ENCODE measurements at regions not wholly inside any gene's neighbourhood (a gene's known extent, or its start where the extent isn't known, plus 50 kb on each side); places are given as distances from the start of the nearest gene placed in this dataset.

DNA sequence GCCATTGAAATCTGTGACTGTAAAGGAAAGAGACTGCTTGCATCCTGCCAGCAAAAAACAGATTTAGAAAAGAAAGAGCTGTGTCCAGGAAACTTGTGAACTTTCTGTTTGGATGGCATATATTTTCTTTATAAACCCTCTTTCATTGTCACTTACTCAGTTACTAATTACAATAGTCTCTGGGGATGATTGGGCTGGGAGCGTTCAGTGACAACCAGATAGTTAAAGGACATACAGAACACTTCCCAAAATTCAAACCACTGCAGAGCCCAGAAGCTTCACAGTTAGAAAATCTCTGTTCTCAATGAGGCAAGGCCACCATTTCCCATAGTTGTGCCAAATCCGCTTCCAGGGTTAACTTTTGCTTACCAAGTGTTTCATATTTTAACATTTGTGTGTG, 98.6 kb upstream of the TAB2 start:
- no peak for DNase-seq

DNA sequence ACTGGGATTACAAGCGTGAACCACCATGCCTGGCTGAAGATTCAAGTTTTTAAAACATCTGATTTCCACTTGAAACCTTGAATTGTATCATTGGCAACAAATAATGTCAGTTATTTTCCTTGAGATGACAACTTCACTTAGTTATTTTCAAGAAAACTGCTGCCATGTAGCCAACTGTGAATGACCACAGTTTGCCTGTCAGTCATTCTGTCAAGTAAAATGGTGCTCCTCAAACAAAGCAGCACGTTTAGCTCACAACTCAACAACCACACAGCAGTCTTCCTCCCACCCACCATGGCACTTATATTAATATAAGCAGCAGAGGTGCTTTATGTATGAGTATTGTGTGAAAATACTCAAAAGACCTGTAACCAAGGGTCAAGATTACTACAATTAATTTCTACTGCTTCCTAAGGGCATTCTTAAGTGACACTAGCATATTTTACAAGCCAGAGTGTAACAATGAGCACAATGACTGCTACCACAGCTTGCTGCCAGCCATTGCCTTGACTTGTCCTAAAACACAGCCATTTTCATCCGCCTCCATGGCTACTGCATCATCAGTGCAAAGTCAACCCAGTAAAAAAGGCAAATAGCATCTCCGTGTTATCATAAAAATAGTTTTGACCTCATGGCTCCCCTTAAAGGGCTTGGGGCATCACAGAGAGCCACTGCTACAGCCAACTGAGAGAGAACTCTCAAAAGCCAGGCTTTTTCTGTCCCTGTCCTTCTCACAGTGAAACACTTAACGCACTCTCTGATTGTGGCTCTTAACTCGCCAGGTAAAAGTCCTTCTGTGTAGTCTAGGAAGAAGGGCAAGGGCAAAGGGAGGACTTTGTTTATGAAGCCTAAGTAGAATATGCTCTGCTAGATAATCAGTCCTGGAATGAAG, 96.4 kb upstream of the TAB2 start:
- DNase-seq = no peak

DNA sequence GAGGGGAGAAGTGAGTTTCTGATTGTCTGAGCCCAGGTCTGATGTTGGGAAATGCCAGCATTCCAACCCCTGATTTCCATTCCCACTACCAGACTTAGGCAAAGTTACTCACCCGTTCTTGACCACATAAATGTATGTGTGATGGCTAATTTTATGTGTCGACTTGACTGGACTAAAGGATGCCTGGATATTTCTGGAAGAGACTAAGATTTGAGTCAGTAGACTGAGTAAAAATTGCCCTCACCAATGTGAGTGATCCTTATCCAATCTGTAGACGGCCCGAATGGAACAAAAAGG, 95.8 kb upstream of the TAB2 start:
- DNase-seq = no peak

DNA sequence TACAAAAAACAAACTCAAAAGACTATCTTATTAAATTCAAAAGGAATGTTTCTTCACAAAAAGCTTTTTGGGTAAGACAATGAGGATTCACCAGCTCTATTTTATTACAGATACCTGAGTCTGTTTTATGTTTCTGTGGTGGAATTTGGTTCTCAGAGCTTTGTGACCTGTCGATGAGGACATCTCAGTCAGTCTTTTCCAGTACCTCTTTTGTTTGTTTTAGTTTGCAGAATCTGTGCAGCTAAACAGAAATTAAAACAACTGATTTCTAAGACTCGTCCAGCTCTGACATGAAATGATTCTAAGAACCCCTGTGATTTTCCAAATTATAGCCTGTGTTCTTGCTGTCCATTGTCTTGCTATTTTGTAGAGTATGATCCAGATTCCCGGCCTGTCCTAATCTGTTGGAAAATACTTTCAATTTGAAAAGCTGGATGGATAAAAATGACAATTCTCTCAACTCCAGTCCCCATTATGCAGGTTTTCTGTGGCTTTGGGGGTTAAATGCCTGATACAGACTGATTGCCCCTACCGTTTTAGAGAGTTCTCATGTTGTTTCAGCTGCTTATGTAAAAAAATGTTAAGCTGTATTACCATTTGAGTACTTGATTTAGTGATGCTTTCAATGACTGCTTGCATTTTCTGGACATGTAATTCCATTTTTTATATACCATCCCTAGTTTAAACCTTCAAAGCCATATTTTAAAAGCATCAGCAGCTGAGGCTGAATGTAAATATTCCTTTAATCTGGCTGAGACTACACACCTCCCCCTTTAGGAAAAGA, 94.2 kb upstream of the TAB2 start:
- no peak for DNase-seq

DNA sequence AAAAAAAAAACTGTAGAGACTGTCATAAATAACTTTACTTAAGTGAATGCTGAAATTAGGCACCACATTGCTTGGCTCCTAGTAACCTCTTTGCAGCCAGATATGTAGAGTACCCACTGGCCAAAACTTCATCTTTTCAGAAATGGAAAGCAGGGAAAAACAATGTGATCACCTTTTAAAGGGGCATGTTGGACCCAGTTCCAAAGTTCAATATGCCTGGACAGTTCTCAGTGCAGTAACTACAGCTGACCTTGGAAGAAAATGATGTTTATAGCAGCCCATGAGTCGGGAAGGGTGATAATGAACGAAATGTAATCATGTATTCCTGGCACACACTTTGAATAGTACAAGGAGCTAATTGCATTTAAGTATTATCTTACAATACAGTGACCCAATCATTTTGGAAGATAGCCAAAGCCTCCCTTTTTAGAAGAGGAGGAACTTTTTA, 93.6 kb upstream of the TAB2 start:
- DNase-seq = no peak

DNA sequence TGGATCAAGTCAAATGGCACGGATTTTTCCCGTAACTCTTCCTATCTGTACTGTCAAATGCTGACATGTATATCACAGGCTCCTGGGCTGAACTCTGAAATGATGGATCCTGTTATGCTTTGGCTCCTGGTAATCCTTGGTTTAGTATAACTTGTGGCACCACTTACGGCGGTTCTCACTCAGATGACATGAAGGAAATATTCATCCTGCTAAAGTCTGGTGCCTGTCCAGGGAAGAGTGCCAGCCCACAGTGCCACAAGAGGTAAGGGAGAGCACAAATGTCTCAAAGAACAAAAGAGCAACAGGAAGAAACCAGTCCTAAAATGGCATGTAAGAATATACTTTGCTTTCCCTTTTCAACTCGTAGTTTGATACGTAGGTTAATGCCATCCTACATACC, 93.1 kb upstream of the TAB2 start:
- DNase-seq = no peak

DNA sequence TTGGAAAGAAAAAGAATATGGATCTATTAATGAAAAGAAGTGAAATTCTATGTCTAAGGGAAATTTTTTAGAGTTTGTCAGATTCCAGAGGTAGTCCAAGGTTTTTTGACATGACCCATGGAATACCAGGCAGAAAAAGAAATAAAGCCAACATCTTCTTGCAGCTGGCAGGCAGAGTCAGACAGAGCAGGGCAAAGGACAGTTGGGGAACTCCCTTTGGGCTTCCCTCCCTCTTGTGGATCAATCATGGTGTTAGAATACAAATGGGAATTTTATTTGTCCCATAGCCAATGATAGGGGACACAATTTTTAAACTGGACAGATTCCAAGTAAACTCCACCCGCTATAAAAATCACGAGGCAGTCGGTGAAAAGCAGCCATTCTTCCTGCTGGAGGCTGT, 92.1 kb upstream of the TAB2 start:
- DNase-seq = no peak

DNA sequence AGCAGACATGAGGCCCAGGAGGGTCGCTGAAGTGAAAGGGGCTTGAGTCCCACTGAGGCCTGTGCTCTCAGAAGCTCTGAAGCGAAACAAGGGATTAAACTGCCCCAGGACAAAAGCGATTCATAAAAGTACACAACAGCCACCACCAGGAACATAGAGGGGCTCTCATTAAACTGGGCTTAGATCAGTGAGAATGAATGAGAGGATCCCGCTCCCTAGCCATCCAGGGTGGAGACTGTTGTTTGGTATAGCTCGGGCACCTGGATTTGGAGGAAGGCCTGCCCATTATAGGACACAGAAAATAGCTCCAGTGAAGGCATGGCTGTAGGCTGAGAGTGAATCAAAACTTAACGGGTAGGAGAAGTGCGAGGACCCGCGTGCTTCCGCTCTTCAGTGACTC, 91.6 kb upstream of the TAB2 start:
- no peak for DNase-seq

DNA sequence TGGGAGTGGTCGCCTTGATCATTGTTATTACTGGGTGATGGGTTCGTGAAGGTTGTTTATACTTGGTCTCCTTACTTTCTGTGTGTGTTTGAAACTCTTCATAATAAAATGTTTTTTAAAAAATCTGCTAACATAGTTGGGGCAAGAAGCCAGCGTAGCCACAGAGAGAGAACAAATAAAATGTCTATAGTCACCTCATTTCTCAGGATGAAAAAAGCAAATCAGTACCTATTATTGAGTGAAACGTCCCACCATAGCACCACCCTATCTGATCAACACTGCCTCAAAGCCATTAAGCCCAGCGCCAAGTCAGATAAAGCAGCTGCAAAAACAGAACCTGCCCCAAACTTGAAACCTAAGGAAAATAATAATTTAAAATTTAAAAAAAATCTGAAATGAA, 89.7 kb upstream of the TAB2 start:
- no peak for DNase-seq

DNA sequence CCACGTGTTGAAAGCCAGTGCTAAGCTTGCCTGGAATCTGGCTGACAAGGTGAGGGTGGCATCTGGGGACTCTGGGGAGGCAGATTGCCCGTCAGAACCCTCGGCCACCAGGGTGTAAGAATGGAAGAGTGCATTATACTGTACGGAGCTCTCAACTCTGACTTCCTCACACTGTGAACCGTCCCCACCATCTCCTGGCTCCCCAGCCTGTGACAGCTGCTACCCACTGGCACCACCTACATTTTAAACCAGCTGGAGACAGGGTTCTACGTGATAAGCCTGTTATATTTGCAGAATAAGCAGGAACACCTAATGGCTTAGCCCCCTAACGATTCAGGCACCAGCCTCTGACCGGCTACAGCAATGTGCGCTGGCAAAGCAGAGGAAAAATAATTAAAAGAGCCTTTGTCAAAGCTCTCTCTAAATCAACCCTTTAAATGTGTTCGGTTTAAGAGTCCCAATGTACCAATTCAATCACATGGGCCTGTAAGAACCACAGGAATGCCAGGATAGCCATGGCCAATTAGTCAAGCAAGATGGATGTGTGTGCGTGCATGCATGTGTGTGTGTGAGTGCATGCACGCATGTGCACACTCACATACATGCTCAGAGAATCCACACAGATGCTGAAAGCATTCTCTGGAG, 89.1 kb upstream of the TAB2 start:
- no peak for DNase-seq

DNA sequence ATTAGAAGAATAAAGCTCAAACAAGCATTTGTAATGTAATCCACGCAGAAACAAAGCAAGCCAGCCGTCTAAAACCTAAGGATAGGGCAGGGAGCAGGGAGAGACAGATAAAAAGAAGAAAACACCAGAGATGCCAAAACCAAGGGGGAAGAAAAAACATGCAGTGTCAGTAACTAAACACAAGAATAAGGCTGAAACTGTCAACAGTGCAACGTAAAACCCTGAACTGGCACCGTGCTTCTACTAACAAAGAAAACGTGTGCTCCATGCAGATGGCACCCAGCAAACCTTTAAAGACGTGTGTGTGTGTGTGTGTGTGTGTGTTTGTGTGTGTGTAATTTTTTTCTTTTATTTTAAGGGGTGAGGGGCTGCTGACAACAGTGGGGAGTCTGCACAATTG, 88.4 kb upstream of the TAB2 start:
- no peak for DNase-seq

DNA sequence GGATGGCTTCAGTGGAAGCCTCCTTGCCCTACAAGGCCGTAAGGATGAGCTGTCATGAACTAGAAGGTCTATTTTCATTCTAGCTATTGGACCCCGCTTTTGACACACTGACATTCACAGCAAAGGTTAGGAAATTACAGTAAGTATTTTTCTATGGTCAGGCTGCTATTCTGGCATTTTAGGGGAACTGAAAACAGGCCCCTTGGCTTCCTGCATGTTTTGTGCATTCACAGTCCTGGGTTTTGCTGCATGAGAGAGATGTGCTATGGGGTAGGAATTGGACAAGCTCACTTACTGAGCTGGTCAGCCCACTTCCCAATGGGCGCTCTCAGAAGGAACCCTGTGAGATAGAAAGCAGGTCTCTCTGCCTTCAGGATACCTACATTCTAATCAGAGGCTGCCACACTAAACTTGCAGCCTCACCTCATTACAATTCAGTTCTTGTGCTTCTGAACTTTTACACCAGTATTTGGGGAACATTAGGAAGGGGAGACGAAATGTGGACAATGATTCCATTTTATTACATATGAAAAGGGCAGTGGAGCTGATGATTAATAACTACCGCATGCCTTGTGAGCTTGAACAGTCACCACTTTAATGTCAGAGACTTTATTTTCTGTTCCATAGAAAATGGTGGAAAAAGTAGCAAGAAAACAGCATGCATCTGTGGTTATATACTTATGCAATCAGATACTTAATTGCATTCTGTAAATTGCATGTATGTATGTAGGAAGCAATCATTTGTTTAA, 86.6 kb upstream of the TAB2 start:
- no peak for DNase-seq

DNA sequence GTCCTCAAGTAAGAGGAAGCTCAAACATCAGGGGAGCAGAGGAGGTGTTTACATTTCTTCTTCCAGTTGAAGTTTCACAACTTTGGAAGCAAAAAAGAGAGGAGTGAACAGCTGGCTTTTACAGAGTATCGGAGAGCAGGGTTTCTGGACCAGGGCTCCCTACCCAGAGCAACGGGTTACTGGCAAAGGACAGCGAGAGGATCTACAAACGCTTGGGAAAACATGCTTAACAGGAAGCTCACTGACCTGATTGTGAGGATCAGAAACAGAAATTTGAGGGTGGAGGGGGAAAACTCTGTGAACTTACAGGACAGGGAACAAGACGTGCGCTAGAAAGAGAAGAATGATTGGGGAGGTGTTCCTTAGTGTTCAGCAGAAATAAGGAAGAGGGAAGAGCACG, 85.7 kb upstream of the TAB2 start:
- no peak for DNase-seq

DNA sequence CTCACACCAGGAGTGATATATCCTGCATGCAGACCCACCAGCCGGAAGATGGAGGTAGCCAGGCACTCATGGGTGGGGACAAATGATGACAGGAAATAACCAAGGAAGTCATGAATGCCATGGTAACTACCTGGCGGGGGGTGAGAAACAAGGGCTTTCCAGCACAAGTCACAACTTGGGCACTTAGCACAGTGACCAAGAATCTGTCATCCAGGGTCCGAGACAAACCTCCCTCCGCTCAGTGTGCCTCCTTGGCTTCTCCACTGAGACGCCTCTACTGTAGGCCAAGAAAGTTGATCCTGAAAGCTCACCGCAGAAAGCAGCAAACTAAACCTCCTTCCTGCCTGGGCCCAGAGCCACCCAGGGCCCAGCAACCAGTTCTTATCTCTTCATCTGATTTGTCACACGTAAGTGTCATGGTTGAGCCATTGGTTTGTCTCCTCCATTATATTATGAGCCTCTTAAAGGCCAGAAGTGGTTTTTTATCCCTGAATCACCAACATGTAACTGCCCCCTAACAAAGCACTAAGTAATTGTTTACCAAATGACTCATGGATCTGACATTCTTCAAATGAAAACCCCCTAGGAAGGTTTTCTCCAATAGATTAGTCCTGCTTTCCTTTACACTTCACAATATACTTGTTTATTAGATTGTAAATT, 84.3 kb upstream of the TAB2 start:
- no peak for DNase-seq

DNA sequence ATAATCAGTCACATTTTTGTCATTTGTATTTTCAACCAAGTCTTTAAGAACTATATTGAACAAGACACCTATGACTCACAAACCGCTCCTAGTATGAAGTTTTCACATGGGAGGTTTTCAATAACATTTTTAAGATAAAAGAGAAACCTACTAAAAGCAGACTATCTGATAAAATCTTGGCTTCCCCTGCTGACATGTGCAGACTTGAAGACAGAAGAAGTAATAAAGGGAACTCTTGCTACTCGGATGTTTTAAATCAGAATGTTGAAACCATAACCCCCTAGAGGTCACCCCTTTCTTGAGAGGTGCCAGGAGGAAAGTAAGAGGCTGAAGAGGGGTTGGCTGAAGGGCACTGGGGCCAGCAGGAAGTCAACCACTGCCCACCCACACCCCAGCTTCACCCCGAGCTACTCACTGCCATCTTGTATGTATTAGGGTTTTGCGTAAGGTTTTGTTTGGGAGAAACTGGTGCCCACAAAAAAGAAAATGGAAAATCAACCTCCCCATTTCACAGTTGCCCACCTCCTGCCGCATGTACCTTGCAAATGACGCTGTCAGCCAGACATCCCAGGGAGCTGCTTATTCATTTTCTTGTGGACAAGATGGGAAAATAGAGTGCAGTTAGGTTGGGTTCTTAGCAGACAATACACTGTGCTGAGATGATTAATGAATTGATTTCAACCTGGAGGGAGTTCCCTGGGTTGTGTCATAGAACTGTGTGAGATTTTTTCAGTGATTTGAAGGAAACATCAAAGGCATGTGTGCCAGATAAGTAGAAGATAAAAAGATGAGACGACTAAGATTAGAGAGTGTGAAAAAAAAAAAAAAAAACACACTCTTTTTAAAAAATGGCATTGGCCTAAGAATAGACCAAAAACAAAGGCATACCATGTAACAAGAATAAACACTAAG, 83.2 kb upstream of the TAB2 start:
- DNase-seq = no peak

DNA sequence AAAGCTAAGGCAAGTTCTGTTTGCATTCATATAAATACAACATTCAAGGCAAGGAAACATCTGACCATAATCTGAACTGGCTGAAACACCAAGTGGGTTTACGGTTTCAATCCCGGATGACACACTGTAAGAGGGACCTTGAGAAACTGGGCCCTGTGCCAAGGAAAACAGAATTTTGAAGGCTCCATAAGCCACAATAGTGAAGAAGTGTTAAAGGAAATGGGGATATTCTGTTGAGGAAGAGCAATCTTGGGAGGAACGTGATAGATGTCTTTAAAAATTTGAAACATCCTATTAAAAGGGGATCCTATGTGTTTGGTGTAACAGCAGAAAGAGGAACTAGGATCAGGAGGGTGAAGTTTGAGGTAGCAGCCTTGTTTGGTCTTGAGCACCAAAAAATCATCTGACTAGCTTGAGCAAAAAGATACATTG, 82.4 kb upstream of the TAB2 start:
- no peak for DNase-seq

DNA sequence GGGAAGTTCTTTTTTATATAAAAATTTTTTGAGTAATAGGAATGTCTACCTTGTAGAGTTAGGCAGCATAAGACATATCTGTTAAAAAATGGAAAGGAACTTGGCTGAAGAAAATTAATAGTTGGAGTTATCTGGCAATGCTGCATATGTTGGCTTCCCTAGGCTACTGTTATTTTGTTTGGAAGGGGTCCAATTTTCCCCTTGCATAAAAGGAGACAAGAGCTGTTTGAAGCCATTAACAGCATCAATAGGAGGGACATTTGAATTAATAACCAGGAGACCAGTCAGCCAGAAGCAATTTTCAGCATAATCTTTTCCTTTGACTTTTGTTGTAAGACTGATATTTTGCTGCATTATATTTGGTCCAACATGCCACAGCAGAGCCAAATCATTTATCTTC, 80.9 kb upstream of the TAB2 start:
- no peak for DNase-seq

DNA sequence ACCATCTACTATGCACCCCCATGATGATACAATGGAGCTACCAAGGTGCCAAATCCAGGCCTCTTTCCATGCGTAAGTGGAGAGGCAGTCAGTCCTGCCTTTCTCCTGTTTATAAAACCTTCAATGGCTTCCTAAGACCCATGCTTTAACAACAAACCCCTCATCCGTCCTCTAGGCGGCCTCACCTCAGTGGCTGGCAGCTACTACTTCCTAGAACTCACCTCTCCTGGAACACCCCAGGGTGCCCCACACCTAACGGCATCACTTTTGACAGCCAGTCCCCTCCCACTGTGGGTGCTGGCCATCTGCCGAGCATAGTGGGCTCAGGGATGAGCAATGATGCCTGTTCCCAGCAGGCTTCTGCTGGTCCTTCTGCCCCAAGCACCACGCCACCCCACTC, 80.0 kb upstream of the TAB2 start:
- no peak for DNase-seq

DNA sequence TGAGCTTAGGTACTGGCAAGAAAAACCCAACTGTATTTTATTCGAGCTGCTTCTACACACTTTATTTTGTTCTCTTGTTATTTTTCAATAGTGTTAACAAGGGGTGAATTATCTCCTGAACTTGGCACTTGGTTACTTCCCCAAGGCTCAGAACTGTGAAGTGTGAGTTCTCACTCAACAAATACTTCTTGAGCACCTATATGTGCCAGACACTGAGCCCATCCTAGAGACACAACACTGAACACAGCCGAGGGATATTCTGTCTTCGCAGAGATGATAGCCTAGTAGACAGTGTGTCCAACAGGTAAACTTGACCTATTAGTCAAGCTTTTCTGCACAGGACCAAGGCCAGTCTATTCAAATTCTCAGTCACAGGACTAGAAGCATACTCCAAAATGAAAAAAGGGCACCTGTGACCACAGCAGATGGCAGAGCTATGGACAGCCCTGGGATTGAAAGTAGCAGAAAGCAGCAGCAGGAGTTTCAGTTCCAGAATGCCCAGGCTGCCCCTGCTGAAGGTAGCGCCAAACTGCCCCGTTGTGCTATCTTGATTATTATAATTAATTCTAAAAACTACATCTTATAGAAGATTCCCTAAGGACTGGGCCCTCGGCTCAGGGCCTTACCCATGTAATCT, 77.8 kb upstream of the TAB2 start:
- DNase-seq = no peak

DNA sequence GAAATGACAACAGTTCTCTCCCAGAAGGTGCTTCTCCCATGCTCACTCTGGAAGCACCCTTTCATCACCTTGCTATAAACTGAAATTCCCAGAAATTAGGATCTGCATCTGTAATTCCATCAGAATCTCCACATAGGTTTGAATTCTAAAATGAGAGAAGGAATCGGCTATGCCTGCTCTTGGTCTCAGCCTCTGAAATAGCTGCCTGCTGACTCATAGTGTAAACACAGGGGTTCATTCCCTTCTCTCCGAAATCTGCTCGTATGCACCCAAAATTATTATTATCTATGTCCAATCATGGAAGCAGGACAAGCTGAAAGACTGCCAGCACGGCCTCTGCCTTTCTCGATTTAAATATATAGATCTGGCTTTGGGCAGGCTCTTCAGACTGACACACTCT, 74.6 kb upstream of the TAB2 start:
- no peak for DNase-seq

DNA sequence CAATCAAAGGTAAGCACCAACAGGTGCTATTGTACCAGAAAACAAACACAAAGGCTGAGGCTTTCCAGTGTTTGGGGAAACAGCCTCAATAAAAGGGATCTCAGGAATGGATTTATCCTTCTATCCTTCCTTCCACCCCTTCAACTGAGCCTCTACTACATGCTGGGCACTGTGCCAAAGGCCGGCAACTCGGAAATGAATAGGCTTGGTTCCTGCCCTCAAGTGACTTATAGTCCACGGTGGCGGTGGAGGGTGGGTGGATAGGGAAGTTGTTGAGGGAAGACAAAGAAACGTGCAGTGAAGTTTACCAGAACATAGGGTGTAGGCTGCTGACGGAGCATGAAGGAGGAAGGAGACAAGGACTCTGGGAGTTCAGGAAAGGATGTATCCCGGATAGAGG, 73.4 kb upstream of the TAB2 start:
- no peak for DNase-seq
